NCI-H446 (cell line): ENCODE measurements at regions not wholly inside any gene's neighbourhood (a gene's known extent, or its start where the extent isn't known, plus 50 kb on each side); places are given as distances from the start of the nearest gene placed in this dataset.

Source experiments
- DNase-seq, 2 experiments: peaks; one replicate each; lab custom pipeline; 2025; lab: John Stamatoyannopoulos, UW

GRCh38 chr3:124599779-124600693 is 130.2 kb upstream of the UMPS start:
- no peak for DNase-seq

DNA sequence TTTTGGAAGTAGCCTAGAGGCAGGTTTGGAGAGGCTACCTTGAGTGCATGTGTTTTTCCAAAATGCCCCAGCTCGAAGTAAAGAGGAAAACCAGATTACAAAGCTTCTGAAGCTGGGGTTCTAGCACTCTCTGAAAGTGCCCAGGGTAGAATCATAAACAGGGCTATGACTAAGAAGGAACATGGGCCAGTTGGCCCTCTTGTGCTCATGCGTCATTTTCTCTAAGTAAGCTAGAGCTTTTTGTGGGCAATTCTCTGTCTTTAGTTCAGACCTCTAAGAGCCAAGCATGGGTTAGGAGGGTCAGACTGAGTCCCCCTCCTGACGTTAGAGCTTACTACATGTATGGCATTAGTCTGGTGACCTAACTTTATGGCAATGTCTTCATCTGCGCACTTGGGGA is 129.5 kb upstream of the UMPS start:
- no peak for DNase-seq

DNA sequence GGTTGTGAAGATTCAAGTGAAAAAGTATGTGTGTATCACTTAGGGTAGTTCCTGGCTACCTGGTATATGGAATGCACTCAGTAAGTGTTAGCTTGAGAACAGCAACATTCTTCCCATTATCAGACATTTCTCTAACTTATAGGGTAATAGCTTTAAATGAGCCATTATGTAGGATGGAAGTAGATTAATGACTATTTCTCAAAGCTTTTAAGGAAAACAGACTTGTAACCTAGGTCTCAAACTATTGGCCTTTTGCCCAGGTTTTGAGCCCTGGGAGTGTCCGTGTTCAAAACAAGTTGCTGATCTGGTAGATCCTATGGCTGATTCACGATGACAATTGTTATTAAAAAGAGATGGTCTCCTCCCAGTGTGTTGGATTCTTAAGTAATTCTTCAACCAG is 129.1 kb upstream of the UMPS start:
- no peak for DNase-seq

- no peak for DNase-seq
Measured at GRCh38 chr3:124602980-124603627, 127.1 kb upstream of the UMPS start.

- no peak for DNase-seq
Measured at GRCh38 chr3:124605781-124606579, 124.3 kb upstream of the UMPS start.

DNA sequence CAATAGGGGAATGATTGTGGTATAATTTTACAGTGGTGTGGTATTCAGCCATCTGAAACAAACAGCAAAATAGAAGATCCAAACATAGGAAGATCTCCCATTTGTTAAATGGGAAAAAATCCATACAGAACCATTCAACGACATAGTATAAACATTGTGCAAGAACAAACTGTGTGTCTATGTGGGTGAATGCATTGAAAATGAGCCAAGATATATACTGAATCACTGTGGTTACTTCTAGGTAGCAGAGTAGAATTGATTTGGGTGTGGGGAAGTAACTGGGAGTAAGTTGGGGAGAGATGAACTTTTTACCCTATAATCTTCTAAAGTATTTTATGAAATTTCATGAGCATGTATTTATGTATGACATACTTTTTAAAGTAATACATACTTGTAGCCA is 123.1 kb upstream of the UMPS start:
- DNase-seq = no peak

DNA sequence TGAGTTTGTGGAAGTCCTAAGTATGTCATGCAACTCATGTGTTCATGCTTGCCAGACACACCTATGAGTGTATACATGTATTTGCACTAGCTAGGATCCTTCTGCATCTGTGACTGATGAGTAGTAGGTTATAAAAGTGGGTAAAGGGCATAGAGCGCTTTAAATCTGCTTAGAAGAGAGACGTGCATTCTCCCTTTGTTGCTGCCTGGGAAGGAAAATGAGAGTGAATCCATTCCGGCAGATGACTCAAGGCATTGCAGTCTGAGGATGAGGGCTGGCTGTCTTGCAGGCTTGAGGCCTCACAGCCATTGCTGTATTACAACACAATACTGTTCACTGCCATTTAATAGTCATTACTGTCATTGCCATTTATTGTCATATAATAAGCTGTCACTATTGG is 120.8 kb upstream of the UMPS start:
- DNase-seq = no peak

- DNase-seq = no peak
Measured at GRCh38 chr3:124610130-124610529, 120.1 kb upstream of the UMPS start.

- DNase-seq = no peak
Measured at GRCh38 chr3:124611520-124611919, 118.7 kb upstream of the UMPS start.

DNA sequence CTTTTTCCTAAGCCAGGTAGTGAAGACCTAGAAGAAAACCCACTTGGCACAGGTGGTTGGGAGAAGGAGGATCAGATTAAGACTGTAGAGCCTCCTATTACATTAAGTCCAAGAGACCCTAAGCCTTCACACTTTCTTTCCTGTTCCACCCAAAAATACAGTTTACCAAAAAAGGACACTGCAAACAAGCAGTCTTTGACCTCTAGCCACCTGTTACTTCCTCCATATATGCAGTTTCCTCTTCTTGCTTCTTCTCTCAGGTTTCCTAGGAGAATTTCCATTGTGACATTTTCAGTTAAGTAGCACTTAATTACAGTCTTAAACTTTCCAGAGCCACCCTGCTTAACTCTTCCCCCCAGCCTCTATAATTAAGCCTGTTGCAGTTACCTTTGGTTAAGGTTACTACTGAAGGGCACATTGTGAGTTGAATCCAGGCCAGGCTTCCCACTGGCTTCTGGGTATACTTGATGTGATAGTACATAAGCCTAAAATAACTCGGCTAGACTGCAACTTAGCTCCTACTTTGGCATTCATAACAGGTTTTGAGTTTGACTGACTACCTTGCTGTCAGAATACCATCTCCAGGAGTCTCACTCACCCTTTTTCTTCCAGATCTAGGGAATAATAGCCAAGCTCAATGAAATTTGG is 114.2 kb upstream of the UMPS start:
- DNase-seq = no peak

DNA sequence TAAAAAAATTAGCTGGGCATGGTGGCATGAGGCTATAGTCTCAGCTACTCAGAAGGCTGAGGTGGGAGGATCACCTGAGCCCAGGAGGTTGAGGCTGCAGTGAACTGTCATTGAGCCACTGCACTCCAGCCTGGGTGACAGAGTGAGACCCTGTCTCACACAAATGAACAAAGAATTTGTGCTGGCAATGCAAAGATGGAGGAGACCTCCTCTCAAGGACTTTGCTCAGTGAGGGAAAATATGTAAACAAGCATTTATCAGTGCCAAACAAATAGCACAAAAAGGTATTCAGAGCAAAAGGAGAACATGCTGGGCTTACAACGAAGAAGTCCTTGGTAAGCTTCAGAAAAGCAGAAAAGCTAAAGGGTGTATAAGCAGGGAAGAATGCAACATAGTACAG is 113.1 kb upstream of the UMPS start:
- no peak for DNase-seq

GRCh38 chr3:124619887-124620599 is 110.2 kb upstream of the UMPS start:
- no peak for DNase-seq

GRCh38 chr3:124620600-124621063 is 109.6 kb upstream of the UMPS start:
- DNase-seq = no peak

GRCh38 chr3:124621498-124621897 is 108.8 kb upstream of the UMPS start:
- no peak for DNase-seq

GRCh38 chr3:124625074-124625473 is 105.2 kb upstream of the UMPS start:
- no peak for DNase-seq

DNA sequence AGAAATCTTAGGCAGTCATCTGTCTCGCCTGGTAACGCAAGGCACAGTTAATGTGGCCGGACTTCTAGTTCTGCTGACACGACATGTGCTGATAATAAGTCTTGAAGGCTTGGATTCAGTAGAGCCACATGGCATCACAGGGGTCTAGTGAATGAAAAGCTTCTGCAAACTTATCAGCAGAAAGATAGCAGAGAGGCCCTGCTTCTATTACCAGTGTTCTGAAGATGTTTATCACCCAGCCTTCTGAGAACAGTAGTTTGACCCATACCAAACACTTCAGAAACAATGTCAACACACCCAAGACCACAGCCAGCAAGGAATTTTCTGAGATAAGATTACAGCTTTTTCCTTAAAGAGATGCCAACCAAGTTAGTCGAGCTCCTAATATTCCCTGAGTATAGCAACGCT is 102.7 kb upstream of the UMPS start:
- DNase-seq = no peak

GRCh38 chr3:124628863-124629262 is 101.4 kb upstream of the UMPS start:
- DNase-seq = no peak

- DNase-seq = no peak
Measured at GRCh38 chr3:124629497-124629896, 100.8 kb upstream of the UMPS start.

- no peak for DNase-seq
Measured at GRCh38 chr3:124630960-124631359, 99.3 kb upstream of the UMPS start.

GRCh38 chr3:124631727-124632126 is 98.5 kb upstream of the UMPS start:
- no peak for DNase-seq

DNA sequence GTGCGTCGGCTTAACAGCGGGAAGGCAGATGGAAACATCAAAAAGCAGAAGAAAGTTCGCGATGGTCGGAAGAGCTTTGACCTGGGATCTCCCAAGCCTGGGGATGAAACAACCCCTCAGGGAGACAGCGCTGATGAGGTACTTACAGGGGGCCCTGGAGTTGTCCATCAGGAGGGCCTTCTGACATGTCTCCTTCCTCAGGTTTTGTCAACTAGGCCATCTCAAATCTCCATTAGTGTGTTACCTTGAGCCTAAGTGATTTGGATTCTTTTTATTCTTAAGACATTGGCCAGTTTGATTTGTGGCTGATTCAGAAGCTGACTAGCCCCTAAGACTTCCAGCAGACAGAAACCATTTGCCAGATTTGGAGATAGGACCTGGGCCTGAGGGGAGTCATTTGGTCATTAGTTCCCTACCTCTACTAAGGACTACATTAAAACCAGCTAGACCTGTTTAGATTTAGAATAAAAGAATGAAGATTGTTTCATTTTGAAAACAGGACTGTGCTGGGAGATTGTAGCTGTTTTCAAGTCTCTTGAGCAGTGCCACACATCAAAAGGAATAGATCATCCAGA is 97.6 kb upstream of the UMPS start:
- DNase-seq = no peak
